Prostate gland (tissue), 2 donors: ENCODE measurements at regions not wholly inside any gene's neighbourhood (a gene's known extent, or its start where the extent isn't known, plus 50 kb on each side); places are given as distances from the start of the nearest gene placed in this dataset.

Experiments
- DNase-seq: peaks from one replicate; pipeline ENCODE4 v3.0.0-alpha.2; 2019; ENCODE audit warnings: low spot score
- H3K27ac ChIP-seq, 2 donors: fragments of 200-600 bp; sonication (generic); 2 replicates each; pipeline ENCODE4 v1.5.1; 2017 to 2019
- H3K27me3 ChIP-seq: fragments of 200-600 bp; sonication (generic); replicated peaks from 2 replicates; pipeline ENCODE4 v1.5.1; 2019; ENCODE audit not compliant: insufficient read depth
- H3K36me3 ChIP-seq, 2 donors: fragments of 200-600 bp; sonication (generic); 1 replicate in 1 of 2; 2 replicates in 1 of 2; pipeline versions ENCODE4 v1.5.1 to v1.8.1; 2017 to 2019
- H3K4me1 ChIP-seq: fragments of 200-600 bp; sonication (generic); replicated peaks from 2 replicates; pipeline ENCODE4 v1.5.1; 2019
- H3K4me3 ChIP-seq, 2 donors: fragments of 200-600 bp; sonication (generic); 2 replicates each; pipeline ENCODE4 v1.5.1; 2017 to 2019
- H3K9me3 ChIP-seq: fragments of 200-600 bp; sonication (generic); 2 replicates; pipeline ENCODE4 v1.5.1; 2017
- CTCF ChIP-seq, 4 experiments: fragments of 200-600 bp in 2 of 4; fragments of 450-650 bp in 2 of 4; sonication (generic) in 2 of 4; IDR thresholded peaks; 1 replicate in 3 of 4; 2 replicates in 1 of 4; pipeline ENCODE4 v1.5.1; 2016 to 2019; ENCODE audit warnings: antibody characterized with exemption in 4 of 4, mild to moderate bottlenecking in 2 of 4, moderate library complexity in 2 of 4
- POLR2A ChIP-seq: fragments of 450-650 bp; IDR thresholded peaks from one replicate; pipeline ENCODE4 v1.6.1; 2016; ENCODE audit warnings: antibody characterized with exemption, mild to moderate bottlenecking
- POLR2AphosphoS5 ChIP-seq: sonication (generic); formaldehyde crosslinking; IDR thresholded peaks from one replicate; pipeline ENCODE4 v1.6.1; 2017; ENCODE audit warnings: antibody characterized with exemption
- WGBS: methylation state at CpG from one replicate; pipeline ENCODE4 v1.1.5; 2018; 5-methylcytosine and 5-hydroxymethylcytosine counted together
- intact Hi-C: fragments of 100-400 bp; cut with DNase I; formaldehyde crosslinking; loops from one replicate; pipeline ENCODE4 v1.14.2; 2022

DNA sequence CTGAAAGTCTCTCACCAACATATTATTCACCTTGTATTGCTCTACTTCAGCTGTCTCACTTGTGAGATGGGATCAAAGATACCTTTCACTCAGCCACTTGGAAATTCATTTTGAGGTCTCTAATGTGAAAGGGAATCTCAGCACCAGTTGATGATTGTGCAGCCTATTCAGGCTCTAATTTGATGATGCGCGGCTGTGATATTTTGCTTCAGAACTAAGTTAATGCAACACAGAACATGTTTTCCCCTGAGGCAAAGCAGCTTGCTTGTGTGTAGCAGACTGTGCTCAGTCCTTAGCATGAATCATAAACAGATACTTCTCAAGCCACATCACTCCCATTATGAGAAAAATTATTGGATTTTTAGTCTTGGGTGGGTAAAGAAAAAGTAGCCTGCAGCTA lies 378.8 kb downstream of the OSTF1 start:
- intact Hi-C loops: no loop called here
- Histone ChIP-seq H3K27ac (no peak overlapping the region), H3K4me1 (no peaks in the 10 kb centered on the region), H3K36me3 (no peaks in the 10 kb centered on the region), H3K9me3 (no peaks in the 10 kb centered on the region), H3K4me3 (no peak overlapping the region), H3K27me3 (no peaks in the 10 kb centered on the region)
- no peak for DNase-seq
- TF ChIP-seq POLR2A: no peak
- no peak for TF ChIP-seq POLR2AphosphoS5
- 72% methylated on average over 2 of the region's 2 CpGs for WGBS

DNA sequence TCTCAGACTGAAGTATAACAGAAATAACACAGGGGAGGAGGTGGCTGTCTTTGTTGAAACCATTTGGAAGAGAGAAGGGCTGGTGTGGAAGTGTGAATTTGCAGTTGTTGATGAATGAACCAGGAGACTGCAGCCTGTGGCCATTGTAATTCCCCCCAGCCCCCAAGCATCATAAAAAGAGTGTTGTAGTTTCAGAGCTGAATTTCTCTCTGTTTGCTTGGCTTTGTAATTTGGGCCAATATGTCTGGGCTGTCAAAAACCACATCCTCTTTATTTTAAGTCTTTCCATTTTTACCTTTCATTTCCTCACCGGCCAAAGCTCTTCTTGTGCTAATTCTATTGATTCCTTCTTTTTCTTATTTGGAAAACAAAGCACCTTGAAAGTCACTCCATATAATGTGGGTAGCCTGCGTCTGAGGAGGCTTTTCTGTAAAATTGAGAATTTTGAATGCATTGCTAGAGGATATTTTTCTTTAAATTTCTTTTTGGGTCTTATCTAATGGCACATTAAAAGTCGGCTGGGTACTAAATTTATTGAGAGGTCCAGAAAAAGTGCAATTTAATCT lies 383.3 kb downstream of the OSTF1 start:
- WGBS: 36% methylated on average over 3 of the region's 3 CpGs
- Histone ChIP-seq H3K36me3 (no peaks in the 10 kb centered on the region), H3K27me3 (no peaks in the 10 kb centered on the region), H3K4me1 (no peaks in the 10 kb centered on the region), H3K9me3 (no peaks in the 10 kb centered on the region), H3K27ac (no peak overlapping the region), H3K4me3 (no peak overlapping the region)
- TF ChIP-seq CTCF (IDR thresholded peaks at IDR 0.05) (no peak), POLR2AphosphoS5 (no peak), POLR2A (no peak)
- no peak for DNase-seq
- intact Hi-C loops: no loop called here

DNA sequence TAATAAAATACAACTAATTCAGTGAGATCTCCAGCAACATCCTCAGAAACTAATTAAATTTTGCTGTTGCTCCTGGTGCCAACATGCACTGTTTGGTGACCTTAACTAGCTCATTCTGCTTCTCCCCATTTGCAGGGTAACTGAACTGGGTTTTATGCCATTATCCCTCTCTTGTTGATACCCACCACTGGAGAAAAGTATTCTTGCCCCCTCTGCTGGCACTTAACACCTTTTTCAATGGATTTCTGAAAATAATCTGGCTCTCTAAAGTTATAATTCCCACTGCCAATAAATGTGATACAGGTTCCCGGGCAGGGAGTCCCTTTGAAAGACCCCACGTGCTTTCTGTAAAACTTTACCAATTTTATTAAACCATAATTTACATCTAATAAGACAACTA lies 394.3 kb downstream of the OSTF1 start:
- TF ChIP-seq CTCF (IDR thresholded peaks at IDR 0.05): no peak
- Histone ChIP-seq H3K9me3 (no peaks in the 10 kb centered on the region), H3K4me3 (no peak overlapping the region), H3K27me3 (no peaks in the 10 kb centered on the region), H3K27ac (no peak overlapping the region), H3K36me3 (no peaks in the 10 kb centered on the region), H3K4me1 (no peaks in the 10 kb centered on the region)
- intact Hi-C loops: no loop called here
- DNase-seq: no peak
- 67% methylated on average over 2 of the region's 2 CpGs for WGBS

GRCh38 chr9:75483636-75484035 lies 395.3 kb downstream of the OSTF1 start:
- Histone ChIP-seq H3K4me3 (no peak overlapping the region), H3K4me1 (no peaks in the 10 kb centered on the region), H3K27me3 (no peaks in the 10 kb centered on the region), H3K27ac (no peak overlapping the region), H3K9me3 (no peaks in the 10 kb centered on the region), H3K36me3 (no peaks in the 10 kb centered on the region)
- TF ChIP-seq POLR2AphosphoS5 (no peak), POLR2A (no peak), CTCF (IDR thresholded peaks at IDR 0.05) (no peak)
- WGBS: 23% methylated on average over 2 of the region's 2 CpGs
- intact Hi-C loops: no loop called here
- DNase-seq: no peak

DNA sequence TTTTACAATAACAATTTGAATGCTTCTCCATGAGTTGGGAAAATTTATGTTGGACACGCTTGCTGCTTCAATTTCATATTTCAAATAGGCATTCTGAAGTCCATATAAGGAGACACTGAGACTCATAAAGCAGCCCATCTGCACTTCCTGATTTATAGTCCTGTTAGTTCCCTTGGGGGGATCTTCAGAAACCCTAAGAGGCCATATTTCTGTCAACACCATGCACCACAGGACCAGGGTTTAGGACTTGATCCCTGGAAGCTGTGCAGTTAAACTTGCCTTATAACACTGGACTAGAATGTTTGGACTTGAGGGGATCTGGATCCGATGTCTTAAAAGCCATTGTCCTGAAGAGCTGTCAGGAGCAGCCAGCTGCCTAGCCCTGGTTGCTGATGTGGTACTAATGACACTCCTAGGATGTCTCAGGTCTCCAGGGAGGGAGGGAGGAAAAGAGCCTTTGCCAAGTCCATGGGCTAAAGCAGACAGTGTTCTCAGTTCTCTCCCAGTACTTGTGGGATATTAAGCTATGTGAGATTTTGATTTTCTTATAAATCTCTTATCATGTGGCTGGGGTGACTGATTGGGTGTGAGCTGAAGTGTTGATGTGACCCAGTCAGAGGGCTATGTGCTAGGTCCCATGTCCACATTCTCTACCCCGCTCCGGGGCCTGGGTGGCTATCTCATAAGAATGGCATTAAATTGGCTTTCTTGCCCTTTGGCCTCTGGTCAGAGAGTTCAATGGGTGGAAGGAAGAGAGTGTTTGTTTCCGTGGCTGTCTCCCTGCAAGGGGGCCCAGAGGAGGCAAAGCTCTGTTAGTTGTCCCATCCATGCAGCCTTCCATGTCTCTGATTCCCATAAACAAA lies 399.8 kb downstream of the OSTF1 start:
- DNase-seq: no peak
- Histone ChIP-seq H3K27me3 (no peaks in the 10 kb centered on the region), H3K36me3 (no peaks in the 10 kb centered on the region), H3K9me3 (no peaks in the 10 kb centered on the region), H3K4me3 (no peak overlapping the region), H3K27ac (no peak overlapping the region), H3K4me1 (no peaks in the 10 kb centered on the region)
- WGBS: 64% methylated on average over 5 of the region's 5 CpGs
- no peak for TF ChIP-seq POLR2A
- TF ChIP-seq POLR2AphosphoS5: no peak
- TF ChIP-seq CTCF (IDR thresholded peaks at IDR 0.05): no peak
- intact Hi-C loops: no loop called here
